Tibial nerve (tissue), 4 donors: ENCODE measurements at regions not wholly inside any gene's neighbourhood (a gene's known extent, or its start where the extent isn't known, plus 50 kb on each side); places are given as distances from the start of the nearest gene placed in this dataset.

Source experiments
- DNase-seq, 2 donors: peaks; one replicate each; pipeline ENCODE4 v3.0.0-alpha.2; 2019; ENCODE audit warnings: low spot score in 2 of 2
- H3K27ac ChIP-seq, 4 donors: fragments of 200-600 bp; sonication (generic) in 3 of 4; one replicate each; pipeline ENCODE4 v1.5.1; 2017 to 2019; ENCODE audit warnings: mild to moderate bottlenecking in 1 of 4
- H3K27me3 ChIP-seq, 2 donors: fragments of 200-600 bp; sonication (generic) in 1 of 2; one replicate each; pipeline versions ENCODE4 v1.5.1 to v1.6.0; 2017 to 2019
- H3K36me3 ChIP-seq, 3 donors: fragments of 200-600 bp; sonication (generic); one replicate each; pipeline ENCODE4 v1.5.1; 2018 to 2019
- H3K4me1 ChIP-seq, 4 donors: fragments of 200-600 bp; sonication (generic) in 3 of 4; one replicate each; pipeline ENCODE4 v1.5.1; 2017 to 2019
- H3K4me3 ChIP-seq, 4 donors: fragments of 200-600 bp; sonication (generic) in 3 of 4; one replicate each; pipeline ENCODE4 v1.5.1; 2017 to 2019; ENCODE audit warnings: mild to moderate bottlenecking in 1 of 4, moderate library complexity in 1 of 4
- H3K9me3 ChIP-seq, 4 donors: fragments of 200-600 bp; sonication (generic) in 3 of 4; one replicate each; pipeline ENCODE4 v1.5.1; 2017 to 2019
- CTCF ChIP-seq, 5 experiments: fragments of 200-600 bp in 3 of 5; fragments of 450-650 bp in 2 of 5; sonication (generic) in 3 of 5; IDR thresholded peaks; one replicate each; pipeline ENCODE4 v1.5.1; 2016 to 2019; ENCODE audit warnings: antibody characterized with exemption in 5 of 5, mild to moderate bottlenecking in 3 of 5, moderate library complexity in 2 of 5
- EP300 ChIP-seq, 2 donors: sonication (generic); formaldehyde crosslinking; IDR thresholded peaks; one replicate each; pipeline ENCODE4 v1.6.1; 2017; ENCODE audit warnings: antibody characterized with exemption in 2 of 2, mild to moderate bottlenecking in 1 of 2
- POLR2A ChIP-seq, 2 donors: fragments of 450-650 bp; IDR thresholded peaks; one replicate each; pipeline ENCODE4 v1.6.1; 2017; ENCODE audit warnings: antibody characterized with exemption in 2 of 2, mild to moderate bottlenecking in 2 of 2, moderate library complexity in 2 of 2
- WGBS, 2 donors: methylation state at CpG; one replicate each; pipeline ENCODE4 v1.1.5; 2018; 5-methylcytosine and 5-hydroxymethylcytosine counted together

DNA sequence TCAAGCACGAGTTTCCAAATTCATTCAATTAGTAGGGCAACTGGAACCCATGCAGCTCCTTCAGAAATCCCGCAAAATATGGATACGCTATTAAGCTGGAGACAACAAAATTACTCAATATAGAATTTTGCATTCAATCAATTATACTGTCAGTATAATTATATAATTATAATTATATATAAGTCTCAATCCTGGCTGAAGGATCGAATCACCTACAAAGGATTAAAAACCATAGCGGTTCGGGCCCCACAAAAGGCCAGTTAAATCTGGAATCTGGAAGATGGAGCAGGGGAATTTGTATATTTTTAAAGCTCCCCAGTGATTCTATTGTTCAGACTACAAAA lies 55.7 kb downstream of the FHIP2A start:
- H3K4me3 ChIP-seq, result no peak overlapping the region
- 47 to 51% methylated on average over 6 of the region's 6 CpGs for WGBS, 2 donors
- DNase-seq, result no peak

DNA sequence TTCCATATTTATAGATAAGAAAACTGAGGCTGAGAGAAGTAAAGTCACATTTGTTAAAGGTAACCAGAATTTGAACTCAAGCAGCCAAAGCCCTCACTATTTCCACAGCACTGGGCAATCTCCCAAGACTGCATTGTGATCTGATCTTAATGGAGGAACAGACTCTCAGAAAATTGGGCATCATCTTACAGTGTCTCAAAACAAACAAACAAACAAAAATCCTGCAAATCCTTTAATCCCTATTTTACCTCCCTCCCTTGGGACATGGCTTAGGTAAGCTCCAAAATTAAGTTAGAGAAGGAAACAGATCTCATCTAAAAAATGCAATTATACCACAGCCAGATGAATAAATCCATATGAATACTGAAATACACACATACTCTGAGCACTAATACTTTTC lies 57.5 kb downstream of the FHIP2A start:
- no peaks in the 10 kb centered on the region for H3K36me3 ChIP-seq
- peaks cover 0 to 19% (median 4%) of the 10 kb centered on the region in 4 donors for H3K4me1 ChIP-seq
- H3K4me3 ChIP-seq, result no peak overlapping the region
- TF ChIP-seq EP300 (IDR thresholded peaks at IDR 0.05) (no peak), CTCF (IDR thresholded peaks at IDR 0.05) (no peak), POLR2A (IDR thresholded peaks at IDR 0.05) (no peak)
- peaks cover 0 to 3% of the 10 kb centered on the region in 2 donors for H3K27me3 ChIP-seq
- no peak overlapping the region for H3K27ac ChIP-seq
- H3K9me3 ChIP-seq, result no peaks in the 10 kb centered on the region
- DNase-seq, result no peak

More for the DNA sequence above, 55.7 kb downstream of the FHIP2A start:
- Histone ChIP-seq H3K27me3 (peaks cover 0 to 3% of the 10 kb centered on the region in 2 donors), H3K9me3 (no peaks in the 10 kb centered on the region), H3K4me1 (peaks cover 0 to 19% (median 4%) of the 10 kb centered on the region in 4 donors), H3K36me3 (no peaks in the 10 kb centered on the region), H3K27ac (no peak overlapping the region)
- TF ChIP-seq POLR2A (IDR thresholded peaks at IDR 0.05), result no peak
- no peak for TF ChIP-seq CTCF (IDR thresholded peaks at IDR 0.05)
- no peak for TF ChIP-seq EP300 (IDR thresholded peaks at IDR 0.05)

DNA sequence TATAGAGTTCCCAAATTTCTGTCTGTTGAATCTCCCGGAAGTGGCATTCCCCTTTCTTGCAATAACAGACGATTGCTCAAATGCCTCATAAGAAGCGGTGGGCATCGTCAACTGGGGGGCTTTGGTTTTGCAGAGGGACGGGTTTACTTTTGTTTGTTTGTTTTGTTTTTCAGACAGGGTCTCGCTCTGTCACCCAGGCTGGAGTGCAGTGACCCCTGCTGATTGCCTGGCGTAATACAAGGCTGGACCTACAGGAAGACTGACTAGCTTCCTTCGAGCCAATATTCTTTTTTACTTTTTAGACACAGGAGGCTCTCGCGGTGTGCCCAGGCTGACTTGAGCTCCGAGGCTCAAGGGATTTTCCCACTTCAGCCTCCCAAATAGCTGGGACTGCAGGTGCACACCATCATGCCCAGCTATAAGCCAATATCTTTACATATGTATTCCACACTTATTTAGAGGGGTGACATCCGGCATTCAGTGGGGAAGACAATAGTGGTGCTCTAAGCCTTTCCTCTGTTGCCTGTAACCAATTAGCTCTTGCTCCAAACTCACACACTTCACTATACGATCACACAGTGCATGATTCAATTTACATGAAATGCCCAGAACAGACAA lies 58.1 kb downstream of the FHIP2A start:
- Histone ChIP-seq H3K9me3 (no peaks in the 10 kb centered on the region), H3K27ac (no peak overlapping the region), H3K4me3 (no peak overlapping the region), H3K4me1 (peaks cover 0 to 19% (median 4%) of the 10 kb centered on the region in 4 donors), H3K36me3 (no peaks in the 10 kb centered on the region), H3K27me3 (peaks cover 0 to 3% of the 10 kb centered on the region in 2 donors)
- DNase-seq, result peak in 1 of 2 donors; percentile 14
- 38 to 40% methylated on average over 13 of the region's 13 CpGs for WGBS, 2 donors
- TF ChIP-seq POLR2A (IDR thresholded peaks at IDR 0.05), result no peak
- peak; percentile 13 to 32 (median 18) for TF ChIP-seq CTCF (IDR thresholded peaks at IDR 0.05)

GRCh38 chr10:114881417-114881816 lies 56.6 kb upstream of the TRUB1 start:
- TF ChIP-seq CTCF (IDR thresholded peaks at IDR 0.05) (no peak), POLR2A (IDR thresholded peaks at IDR 0.05) (no peak), EP300 (IDR thresholded peaks at IDR 0.05) (no peak)
- H3K4me1 ChIP-seq, result peaks cover 0 to 19% (median 4%) of the 10 kb centered on the region in 4 donors
- no peaks in the 10 kb centered on the region for H3K9me3 ChIP-seq
- H3K27ac ChIP-seq, result peak overlapping the region in 1 of 4 donors; percentile 15
- H3K27me3 ChIP-seq, result peaks cover 0 to 3% of the 10 kb centered on the region in 2 donors
- 86 to 91% methylated on average over 3 of the region's 3 CpGs for WGBS, 2 donors
- no peak for DNase-seq
- no peaks in the 10 kb centered on the region for H3K36me3 ChIP-seq
- H3K4me3 ChIP-seq, result no peak overlapping the region

DNA sequence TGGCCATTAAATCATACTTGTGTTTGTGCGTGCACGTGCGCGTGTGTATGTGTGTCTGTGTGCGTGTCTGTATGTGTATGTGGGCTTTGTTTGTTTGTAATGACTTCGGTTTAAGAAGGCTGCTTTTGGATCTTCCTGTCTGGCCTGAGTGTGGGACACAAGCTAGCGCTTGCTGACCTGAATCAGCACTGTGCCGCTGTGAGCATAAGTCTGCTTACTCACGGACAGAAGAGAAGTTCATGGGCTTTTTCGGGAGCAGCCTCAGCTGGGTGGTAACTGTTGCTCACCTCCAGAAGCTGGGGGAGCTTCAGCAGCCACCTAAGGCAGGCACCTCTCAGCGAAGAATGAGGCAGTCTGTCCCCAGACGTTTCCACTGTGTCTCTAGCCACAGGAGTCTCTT lies 56.1 kb upstream of the TRUB1 start:
- Histone ChIP-seq H3K36me3 (no peaks in the 10 kb centered on the region), H3K4me1 (peaks cover 0 to 16% (median 4%) of the 10 kb centered on the region in 4 donors), H3K9me3 (no peaks in the 10 kb centered on the region), H3K27ac (no peak overlapping the region), H3K4me3 (no peak overlapping the region), H3K27me3 (peaks cover 0 to 3% of the 10 kb centered on the region in 2 donors)
- no peak for DNase-seq
- TF ChIP-seq POLR2A (IDR thresholded peaks at IDR 0.05) (no peak), CTCF (IDR thresholded peaks at IDR 0.05) (no peak), EP300 (IDR thresholded peaks at IDR 0.05) (no peak)
- WGBS, 2 donors, result 72 to 73% methylated on average over 11 to 12 of the region's 12 CpGs
